GM18870 (cell line): ENCODE measurements at regions not wholly inside any gene's neighbourhood (a gene's known extent, or its start where the extent isn't known, plus 50 kb on each side); places are given as distances from the start of the nearest gene placed in this dataset.

Experiments
- ATAC-seq: cut with Tn5 transposase; IDR thresholded peaks from one replicate; pipeline ENCODE4 v1.9.1; 2021; ENCODE audit warnings: moderate library complexity; ENCODE audit not compliant: unreplicated experiment

DNA sequence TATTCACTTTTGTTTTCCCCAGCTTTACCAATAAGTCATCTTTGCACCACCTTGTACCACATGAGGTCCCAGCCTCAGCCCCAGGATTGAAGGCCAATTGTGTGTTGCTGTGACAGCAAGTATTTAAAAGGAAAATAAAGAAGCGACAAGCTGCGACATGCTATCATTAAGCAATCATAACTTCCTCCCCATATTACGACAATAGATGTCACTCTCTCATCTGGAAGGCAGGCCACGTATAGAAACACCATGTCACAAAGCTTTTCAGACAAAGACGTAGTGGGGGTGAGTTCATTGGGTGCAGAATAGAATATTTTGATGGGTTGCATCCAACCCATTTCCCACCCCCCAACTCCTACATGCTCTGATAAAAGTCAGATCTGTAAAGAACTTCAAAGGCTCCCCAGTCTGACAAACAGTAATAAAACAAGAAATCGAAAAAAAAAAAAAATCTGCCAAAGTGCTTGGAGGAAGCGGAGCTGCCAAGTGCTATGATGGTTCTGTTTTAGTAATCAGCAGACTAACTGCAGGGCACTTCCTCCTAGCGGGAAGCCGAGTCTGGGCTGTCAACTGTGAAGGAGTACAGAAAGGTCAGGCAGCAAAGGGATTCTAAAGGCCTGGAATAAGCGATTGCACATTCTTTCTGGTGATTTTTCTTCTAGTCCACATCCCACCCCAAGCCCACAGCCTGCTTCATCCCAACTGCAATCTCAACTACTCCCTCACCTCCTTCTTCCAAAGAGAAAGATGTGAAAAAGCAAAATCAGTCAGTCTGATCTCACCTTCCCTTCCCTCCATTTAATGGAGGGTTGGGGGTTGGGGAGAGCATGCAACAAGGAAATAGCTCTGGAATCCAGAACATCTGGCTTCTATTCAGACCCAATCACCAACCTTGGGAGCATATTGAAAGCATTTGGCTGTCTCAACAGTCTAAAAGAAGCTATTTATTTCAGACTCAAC is 131.4 kb upstream of the UBASH3B start:
- ATAC-seq = no peak

DNA sequence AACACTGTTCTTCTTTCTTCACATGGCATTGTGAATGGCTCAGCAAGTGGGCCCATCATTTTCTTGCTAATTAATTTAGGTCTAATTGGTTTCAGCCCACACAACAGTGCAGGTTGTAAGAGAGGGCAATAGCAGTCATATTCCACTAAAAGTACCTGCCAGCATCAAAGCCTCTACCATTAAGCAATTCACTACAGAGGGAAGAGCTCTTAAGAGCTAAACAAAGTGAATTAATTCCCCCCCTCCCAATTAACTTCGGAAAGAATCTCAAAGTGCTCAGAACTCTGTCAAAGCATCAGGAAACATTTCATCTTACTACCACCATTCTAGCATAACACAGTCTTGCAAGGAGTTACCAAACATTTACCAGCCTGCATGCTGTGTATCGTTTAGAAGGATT is 133.9 kb upstream of the UBASH3B start:
- no peak for ATAC-seq

DNA sequence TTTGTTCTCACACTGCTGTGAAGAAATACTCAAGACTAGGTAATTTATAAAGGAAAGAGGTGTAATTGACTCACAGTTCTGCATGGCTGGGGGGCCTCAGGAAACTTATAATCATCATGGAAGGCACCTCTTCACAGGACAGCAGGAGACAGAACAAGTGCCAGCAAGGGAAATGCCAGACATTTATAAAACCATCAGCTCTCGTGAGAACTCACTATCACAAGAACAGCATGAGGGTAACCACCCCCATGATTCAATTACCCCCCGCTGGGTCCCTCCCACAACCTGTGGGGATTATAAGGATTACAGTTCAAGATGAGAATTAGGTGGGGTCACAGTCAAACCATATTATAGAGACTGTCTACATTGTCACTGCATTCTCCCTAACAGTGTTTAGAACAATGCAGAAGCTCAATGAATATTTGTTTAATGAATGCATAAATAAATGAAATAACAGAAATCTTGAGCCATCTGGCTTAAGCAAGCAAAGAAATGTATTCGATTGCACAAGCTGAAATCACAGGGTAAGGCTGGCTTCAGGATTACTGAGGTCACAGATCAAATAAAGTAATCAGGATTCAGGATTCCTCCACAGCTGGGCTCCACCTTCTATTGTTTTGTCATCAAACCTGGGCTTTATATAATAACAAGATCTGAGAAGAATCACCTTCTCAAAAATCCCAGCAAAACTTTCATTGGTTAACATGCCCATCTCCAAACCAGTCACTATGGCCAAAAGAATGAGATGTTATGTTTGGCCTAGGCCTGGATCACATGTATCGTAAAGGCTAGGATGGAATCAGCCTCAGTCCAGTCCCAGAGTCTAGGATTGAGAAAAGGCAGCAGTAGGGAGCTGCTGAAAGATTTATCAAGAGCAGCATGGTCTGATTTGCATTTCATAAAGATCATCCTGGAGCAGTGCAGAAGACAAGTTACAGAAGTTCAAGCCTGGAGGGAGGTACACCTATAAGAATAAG is 137.8 kb upstream of the UBASH3B start:
- no peak for ATAC-seq

DNA sequence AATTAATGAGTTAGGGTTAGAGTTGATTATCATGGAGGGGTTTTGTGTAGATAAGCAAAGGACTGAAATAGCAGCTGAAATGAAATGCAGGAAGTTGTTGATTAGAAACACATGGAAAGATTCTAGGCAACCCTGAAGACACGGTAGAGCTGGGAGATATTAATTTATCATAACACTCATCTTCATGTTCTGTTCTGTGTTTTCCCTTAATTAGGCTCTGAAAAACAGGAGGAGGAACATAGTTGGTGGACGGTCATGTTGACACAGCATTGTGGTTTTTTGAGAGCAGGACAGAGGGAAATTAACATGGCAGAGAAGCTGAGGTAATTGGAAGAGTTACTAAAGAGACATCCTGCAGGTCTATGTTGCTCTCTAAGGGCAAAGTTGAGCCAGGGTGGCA is 138.8 kb upstream of the UBASH3B start:
- ATAC-seq = no peak

DNA sequence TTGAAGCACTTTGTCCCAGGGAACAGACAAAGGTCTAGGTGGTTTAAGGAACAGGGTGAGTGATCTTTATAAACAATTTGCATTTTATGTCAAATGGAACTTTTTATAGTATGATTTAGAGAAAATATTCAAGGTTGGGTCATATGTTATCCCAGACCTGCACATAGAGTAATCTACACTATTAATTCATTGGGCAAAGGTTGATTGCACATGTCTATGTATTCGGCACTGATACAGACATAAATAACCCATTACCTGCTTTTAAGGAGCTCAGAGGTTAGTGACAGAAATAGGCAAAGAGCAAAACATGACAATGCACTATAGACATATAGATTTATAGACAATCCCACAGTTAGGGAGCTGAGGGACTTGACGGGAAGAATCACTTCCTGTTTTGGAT is 141.5 kb upstream of the UBASH3B start:
- ATAC-seq = no peak

DNA sequence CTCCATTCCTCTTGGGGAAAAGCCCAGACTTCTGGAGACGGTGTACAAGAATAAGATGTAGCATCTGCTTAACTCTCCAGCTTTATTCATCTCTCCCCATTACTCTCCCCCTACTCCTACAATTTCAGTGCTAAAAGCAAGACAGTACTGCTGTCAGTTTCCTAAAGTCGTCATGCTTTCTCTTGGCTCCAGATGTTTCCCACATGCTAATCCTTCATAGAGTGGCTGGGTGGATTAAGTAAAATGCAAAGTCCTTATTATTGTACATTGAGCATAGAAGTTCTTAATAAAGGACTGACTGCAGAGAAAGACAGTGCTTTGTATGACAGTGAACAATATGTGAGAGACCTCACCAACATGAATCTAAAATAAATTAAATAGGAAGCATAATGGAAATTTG is 142.2 kb upstream of the UBASH3B start:
- ATAC-seq = no peak

DNA sequence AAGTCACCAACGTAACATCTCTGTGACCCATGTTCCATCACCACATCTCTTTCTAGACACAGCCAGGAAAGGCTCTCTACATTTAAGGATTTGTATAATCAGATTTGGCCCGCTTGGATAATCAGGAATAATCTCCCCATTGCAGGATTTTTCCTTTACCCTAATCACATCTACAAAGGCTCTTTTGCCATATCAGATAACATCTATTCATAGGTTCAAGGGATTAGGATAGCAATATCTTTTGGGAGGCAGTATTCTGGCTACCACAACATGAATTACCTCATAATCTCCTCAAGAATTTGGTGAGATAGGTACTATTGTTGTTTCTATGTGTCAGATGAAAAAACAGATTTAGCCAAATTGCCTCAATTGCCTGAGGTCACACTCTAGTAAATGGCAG is 142.8 kb upstream of the UBASH3B start:
- ATAC-seq = no peak

DNA sequence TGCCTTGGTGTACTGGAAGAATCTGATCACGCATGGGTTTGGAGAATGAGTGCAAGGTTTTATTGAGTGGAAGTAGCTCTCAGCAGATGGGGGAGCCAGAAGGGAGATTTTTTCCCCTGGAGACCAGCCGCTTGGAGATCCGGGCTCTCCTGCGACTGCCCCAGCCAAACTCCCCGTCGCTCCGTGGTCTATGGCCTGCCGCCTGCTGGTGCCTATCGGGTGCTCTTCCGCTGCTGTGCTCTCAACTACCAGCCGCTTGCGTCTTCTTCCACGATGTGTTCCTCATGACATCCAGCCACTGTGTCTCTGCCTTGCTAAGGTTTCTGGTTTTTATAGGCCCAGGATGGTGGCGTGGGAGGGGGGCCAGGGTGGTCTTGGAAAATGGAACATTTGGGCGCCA is 145.6 kb upstream of the UBASH3B start:
- no peak for ATAC-seq

DNA sequence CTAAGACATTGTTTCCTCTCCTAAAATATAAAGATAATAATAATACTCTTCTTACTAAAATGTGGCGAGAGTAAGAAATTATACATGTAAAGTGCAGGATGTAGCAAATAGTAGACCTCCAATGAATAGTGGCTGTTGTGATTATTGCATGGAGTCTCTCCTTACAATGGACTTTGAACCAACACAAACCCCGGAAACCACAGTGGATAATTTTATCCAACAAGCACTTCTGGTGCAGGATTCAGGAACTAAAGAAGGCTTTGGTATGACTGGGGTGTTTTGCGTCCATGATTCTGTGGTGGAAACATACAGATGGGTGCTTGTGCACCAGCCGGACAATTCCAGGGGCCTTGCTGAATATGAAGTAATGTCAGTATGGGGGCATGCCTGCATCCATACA is 146.4 kb upstream of the UBASH3B start:
- no peak for ATAC-seq

DNA sequence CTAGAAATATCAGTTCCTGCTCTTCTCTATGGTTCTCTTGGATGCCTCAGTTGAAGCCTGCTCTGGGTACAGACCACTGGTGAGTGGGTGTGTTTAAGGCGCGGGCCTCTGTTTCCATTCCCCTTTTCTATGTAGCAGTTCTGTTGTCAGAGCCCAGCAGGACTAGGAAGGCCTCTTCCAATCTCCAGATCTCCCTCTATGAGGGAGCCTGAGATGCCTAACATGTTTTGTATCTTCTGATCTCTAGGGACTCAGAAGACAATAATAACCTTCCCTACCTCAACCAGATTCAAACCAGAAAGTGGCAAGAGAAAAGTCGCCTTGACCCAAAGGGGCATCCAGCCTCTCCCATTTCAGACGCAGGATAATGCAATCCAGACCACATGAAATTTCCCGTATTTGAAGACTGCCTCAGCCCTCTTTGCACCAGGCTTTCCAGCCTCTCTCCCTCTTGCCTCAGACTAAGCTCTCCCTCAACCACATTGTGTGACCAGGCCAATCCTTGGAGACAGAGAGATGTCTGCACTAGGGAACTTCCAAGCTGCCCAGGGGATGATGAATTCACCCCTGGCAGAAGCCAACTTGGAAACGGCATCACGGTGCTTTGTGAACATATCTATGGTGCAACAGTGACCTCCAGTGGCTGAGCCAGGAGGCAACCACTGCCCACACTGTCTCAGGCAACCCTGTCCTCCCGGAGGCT is 150.1 kb upstream of the UBASH3B start:
- peak; percentile 64 for ATAC-seq

DNA sequence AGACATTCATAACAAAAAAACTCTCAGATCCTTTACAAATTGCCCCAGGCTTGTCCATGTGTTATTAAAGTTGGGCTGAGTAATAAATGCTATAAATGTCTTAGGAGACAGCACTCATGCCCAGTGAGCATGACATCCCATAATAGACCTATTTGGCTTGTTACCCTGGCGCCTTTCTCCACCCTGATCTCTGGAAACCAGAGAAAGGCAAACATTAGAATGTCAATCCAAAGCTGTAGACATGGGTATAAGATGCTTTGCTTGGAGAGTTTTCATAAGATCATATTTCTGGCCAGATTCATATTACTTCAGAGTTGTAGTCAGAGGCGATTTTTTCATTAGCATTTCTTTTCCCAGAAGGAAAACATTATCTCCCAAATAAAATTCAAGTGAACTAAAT is 161.3 kb upstream of the UBASH3B start:
- no peak for ATAC-seq

DNA sequence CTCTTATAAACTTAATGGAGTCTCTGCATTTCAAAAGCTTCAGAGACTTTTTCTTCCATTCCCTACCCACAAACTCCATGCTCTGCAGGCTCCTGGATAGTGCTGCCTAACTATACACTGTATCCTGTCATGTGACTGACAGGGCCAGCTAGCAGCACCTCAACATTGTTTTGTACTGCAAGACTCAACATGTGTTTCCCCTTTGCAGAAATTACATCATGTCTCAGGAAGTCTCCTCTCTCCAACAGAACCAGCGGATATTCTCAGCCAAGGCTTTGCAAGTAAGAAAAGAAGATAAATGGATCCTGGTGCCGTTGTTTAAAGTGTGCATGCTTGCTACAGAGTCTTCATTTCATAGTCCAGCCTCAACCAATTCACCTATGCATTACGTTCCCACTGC is 164.0 kb upstream of the UBASH3B start:
- no peak for ATAC-seq

DNA sequence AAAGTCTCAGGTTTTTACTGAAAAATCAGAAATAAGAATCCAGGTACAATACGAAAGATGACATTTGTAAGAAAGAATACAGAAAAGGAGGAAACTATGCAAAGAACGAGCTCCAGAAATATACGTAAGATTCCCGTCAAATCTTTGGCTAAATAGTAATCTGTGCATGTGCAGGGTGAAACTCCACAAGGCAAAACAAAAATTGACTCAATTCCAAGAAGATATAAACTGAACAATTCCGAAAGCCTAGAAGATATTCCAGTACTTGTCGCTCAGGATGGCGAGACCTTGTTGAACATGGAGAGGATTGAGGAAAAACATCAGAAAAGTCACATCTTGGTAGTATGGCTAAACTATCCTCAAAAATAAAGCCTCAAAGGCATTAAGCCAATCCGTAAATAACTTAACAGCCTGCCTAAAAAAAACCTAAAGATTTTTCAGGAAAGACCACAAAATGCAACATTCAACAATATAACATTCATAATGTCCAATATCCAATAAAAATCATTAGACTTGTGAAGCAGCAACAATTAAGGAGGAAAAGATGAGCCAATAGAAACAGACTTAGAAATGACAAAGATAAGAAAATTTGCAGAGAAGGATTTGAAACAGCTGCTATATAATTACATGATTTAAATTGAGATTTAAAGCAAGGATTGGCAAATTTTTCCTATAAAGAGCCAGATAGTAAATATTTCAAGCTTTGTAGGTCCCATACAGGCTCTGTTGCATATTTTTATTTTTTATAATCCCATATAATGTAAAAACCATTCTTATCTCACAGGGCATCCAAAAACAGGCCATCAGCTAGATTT is 166.4 kb upstream of the UBASH3B start:
- ATAC-seq = no peak

DNA sequence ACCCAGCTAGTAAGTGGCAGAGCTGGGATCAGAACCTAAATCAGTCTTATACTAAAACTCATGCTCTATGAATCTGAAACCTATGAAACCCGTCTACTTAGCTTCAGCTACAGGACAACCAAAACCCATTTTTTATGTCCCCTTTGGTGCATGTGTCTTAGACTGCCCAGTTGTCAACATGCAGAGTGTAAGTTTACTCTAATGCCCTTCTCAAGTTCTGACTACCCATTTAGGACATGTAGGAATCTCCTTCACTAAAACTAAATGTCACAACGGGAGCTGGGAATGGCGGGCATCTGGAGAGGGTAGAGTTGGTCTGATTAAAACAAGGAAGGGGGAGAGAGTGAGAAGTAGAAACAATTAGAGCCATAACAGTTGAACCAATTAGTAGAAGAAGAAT is 167.9 kb upstream of the UBASH3B start:
- no peak for ATAC-seq

DNA sequence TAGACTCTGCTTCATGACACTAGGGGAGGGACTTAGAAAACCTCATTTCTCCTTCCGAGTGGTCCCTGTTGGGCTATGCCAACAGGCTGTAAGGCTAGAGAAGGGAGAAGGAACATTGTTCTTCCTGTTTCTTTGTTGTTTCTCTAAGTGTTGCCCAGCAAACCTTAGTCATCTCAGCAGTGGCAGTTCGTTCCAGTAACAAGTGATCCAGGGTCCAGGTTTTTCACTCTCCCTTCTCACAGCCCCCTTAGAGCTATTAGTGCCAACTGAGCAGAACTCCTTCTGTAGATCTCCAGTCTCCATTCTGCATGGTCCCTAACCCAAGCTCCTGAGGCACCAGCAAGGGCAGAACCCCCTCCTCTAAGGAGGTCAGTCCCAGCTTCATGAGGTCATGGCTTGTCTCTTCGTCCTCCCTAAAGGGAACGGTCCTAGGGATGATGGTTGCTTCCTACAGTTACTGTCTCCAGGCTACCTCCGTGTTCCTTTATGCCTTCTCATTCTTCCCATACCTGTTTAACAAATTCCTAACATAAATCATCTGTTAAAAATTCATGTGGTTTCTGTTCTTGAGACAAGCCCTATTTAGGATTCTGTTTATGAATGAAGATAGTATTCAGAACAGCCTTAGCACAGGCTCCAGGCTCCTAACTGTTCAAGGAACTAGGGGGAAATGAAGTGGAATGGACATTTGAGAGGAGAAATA is 168.6 kb upstream of the UBASH3B start:
- ATAC-seq = no peak

DNA sequence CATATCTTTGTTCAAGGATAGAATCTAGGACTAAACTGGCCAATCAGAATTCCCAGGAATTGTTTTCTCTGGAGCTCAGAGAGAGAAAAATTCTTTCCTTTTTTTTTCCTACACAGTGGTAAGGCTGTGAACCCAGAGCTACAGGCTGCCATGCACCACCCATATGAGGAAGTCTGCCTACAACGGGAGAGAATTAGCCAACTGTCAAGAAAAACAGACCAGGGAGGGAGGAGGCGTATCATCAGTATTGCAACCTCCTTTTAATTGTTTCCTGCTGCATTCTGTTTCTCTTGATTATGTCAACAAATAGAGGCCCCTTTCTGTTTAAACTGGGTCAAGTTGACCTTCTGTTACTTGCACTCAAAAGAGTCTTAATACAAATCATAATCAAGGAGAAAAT is 176.5 kb upstream of the UBASH3B start:
- ATAC-seq = no peak

DNA sequence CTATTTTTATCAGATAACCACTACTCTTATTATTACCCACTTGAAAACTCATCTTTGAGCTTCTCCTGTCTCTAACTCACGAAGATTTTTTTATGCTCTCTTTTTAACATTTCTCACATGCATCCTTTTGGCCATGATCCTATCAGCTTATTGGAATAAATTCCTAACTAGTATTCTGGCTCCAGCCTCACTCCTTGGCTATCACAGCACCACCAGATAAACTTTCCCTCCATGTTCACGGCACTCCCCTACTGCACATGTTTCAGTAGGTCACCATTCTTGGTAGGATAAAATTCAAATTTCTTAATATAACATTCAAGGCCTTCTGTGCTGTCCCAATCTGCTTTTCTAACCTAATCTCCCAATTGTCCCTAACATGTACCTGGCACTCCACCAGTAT is 186.6 kb upstream of the UBASH3B start:
- no peak for ATAC-seq

DNA sequence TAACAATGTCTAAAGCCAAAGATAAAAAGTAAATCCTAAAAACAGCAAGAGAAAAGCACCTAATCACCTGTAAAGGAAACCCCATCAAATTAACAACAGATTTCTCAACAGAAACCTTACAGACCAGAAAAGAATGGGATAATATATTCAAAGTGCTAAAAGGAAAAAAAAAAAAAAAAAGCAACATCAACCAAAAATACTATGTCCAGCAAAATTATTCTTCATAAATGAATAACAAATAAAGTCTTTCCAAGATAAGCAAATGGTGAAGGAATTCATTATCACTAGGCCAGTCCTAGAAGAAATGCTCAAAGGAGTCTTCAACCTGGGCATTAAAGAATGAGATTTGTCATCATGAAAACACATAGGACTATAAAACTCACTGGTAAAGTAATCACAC is 192.0 kb upstream of the UBASH3B start:
- no peak for ATAC-seq

DNA sequence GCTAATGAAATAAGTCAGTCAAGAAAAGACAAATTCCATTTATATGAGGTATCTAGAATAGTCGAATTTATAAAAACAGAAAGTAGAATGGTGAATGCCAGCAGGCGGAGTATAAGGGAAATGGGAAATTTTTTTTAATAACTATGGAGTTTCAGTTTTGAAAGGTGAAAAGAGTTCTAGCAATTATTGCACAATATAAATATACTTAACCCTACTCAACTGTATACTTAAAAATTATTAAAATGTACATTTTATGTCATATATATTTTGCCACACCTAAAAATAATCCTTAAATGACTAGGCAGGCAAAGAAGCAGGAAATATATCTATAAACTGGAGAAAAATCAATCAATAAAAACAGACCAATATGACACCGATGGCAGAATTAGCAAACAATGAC is 196.5 kb upstream of the UBASH3B start:
- ATAC-seq = no peak

DNA sequence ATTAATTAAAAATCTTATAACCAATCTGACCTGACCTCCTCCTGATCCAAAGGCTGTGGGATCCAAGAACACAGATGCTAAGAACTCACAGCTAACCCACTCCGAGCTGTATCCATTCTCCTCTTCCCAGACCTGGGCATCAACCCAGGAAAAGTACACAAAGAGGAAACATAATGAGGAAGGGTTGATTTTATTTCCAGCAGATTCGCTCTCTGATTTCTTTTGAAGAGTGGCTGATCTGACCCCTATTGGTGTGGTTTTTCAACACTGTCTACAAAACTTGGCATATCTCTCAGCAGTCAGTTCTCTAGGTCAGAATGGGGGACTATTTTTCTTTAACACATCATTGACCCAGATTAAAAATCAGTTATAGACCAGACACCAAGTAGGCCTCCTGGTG is 201.9 kb upstream of the UBASH3B start:
- ATAC-seq = no peak
